HepG2 (cell line): ENCODE measurements at regions not wholly inside any gene's neighbourhood (a gene's known extent, or its start where the extent isn't known, plus 50 kb on each side); places are given as distances from the start of the nearest gene placed in this dataset.
"Not testable (repeated sequence)": the region's sequence is repeated elsewhere in the genome, so short reads cannot be mapped to it uniquely, and the experiment has no call there.

ENCODE experiments used
- KLF13 ChIP-seq: sonication (generic); formaldehyde crosslinking; IDR thresholded peaks from 2 replicates; pipeline ENCODE4 v1.4.0; 2020; ENCODE audit warnings: mild to moderate bottlenecking, missing genetic modification reagents
- SRSF1 ChIP-seq: fragments of 200-400 bp; formaldehyde crosslinking; optimal IDR thresholded peaks from 2 replicates; pipeline ENCODE3; 2017; ENCODE audit warnings: mild to moderate bottlenecking, low read depth, low read length, moderate library complexity
- WIZ ChIP-seq: sonication (generic); formaldehyde crosslinking; IDR thresholded peaks from 2 replicates; pipeline ENCODE4 v1.5.1; 2020; ENCODE audit warnings: mild to moderate bottlenecking, missing genetic modification reagents
- TF ChIP-seq, protein P1 (sequence below): sonication (generic); formaldehyde crosslinking; IDR thresholded peaks from 2 replicates; pipeline ENCODE4 v1.5.0; 2020; ENCODE audit warnings: mild to moderate bottlenecking, missing genetic modification reagents, moderate library complexity

GRCh38 chrX:124181515-124181914 lies 150.9 kb upstream of the TEX13D start:
- not testable (repeated sequence) for TF ChIP-seq SRSF1; WIZ; KLF13 (CRISPR knock-in tag)
- TF ChIP-seq, protein P1, sequence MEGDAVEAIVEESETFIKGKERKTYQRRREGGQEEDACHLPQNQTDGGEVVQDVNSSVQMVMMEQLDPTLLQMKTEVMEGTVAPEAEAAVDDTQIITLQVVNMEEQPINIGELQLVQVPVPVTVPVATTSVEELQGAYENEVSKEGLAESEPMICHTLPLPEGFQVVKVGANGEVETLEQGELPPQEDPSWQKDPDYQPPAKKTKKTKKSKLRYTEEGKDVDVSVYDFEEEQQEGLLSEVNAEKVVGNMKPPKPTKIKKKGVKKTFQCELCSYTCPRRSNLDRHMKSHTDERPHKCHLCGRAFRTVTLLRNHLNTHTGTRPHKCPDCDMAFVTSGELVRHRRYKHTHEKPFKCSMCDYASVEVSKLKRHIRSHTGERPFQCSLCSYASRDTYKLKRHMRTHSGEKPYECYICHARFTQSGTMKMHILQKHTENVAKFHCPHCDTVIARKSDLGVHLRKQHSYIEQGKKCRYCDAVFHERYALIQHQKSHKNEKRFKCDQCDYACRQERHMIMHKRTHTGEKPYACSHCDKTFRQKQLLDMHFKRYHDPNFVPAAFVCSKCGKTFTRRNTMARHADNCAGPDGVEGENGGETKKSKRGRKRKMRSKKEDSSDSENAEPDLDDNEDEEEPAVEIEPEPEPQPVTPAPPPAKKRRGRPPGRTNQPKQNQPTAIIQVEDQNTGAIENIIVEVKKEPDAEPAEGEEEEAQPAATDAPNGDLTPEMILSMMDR (CRISPR knock-in tag), result not testable (repeated sequence)
